HUES48 (cell line): ENCODE measurements at regions not wholly inside any gene's neighbourhood (a gene's known extent, or its start where the extent isn't known, plus 50 kb on each side); places are given as distances from the start of the nearest gene placed in this dataset.

Source experiments
- H3K27ac ChIP-seq: one replicate; pipeline ENCODE4 v1.7.0; 2013; ENCODE audit warnings: low read depth, low read length, inconsistent platforms
- H3K27me3 ChIP-seq: 2 replicates; pipeline ENCODE4 v1.6.1; 2013; ENCODE audit warnings: mild to moderate bottlenecking, low read length; ENCODE audit not compliant: control insufficient read depth, insufficient read depth
- H3K36me3 ChIP-seq: 2 replicates; pipeline ENCODE4 v1.6.1; 2013; ENCODE audit warnings: low read length; ENCODE audit not compliant: control insufficient read depth, insufficient read depth
- H3K4me1 ChIP-seq: 2 replicates; pipeline ENCODE4 v1.6.1; 2013; ENCODE audit warnings: mild to moderate bottlenecking, low read length; ENCODE audit not compliant: control insufficient read depth, insufficient read depth
- H3K4me3 ChIP-seq: 2 replicates; pipeline ENCODE4 v1.5.1; 2013; ENCODE audit warnings: mild to moderate bottlenecking, low read depth, low read length
- H3K9ac ChIP-seq: 2 replicates; pipeline ENCODE4 v1.6.1; 2013; ENCODE audit warnings: mild to moderate bottlenecking, low read depth, low read length, moderate library complexity
- H3K9me3 ChIP-seq: 2 replicates; pipeline ENCODE4 v1.6.1; 2013; ENCODE audit warnings: low read length; ENCODE audit not compliant: control insufficient read depth, insufficient read depth

DNA sequence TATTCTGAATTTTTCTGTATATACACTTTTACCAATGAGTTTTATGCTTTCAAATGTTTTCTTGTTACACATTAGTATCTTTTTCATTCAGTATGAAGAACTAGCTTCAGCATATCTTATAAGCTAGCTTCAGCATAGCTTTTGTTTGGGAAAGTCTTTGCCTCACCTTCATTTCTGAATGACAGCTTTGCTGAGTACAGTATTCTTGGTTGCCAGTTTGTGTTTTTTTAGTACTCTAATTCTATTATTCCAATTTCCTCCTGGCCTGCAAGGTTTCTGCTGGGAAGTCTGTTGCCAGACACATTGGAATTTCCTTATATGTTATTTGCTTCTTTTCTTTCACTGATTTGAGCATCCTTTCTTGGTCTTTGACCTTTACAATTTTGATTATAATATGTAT is 278.8 kb downstream of the SPATA18 start:
- no peaks in the 10 kb centered on the region for H3K27me3 ChIP-seq
- no peaks in the 10 kb centered on the region for H3K36me3 ChIP-seq
- H3K9me3 ChIP-seq: peaks cover 9% of the 10 kb centered on the region
- no peaks in the 10 kb centered on the region for H3K4me1 ChIP-seq
- no peak overlapping the region for H3K4me3 ChIP-seq
- no peak overlapping the region for H3K27ac ChIP-seq
- H3K9ac ChIP-seq: no peak overlapping the region

DNA sequence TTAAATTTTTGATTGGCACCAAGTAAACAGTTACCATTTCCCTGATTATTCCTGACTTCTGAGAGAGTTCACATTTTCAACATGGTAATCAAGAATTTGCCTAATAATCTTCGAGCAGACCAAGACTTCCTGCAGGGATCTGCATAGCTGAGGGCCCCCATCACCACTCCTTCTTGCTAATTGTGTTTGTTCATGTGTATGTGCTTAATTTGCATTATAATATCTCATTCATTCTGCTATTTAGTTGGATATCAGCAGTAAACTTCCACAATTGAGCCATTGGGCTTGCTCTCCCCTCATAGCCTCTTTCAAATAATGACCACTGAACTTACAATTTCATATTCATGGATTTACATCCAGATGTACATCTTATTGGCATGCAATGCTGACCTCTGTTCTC is 292.5 kb downstream of the SPATA18 start:
- Histone ChIP-seq H3K27ac (peak overlapping the region; percentile 75), H3K9me3 (peaks cover 21% of the 10 kb centered on the region), H3K27me3 (no peaks in the 10 kb centered on the region), H3K36me3 (no peaks in the 10 kb centered on the region), H3K9ac (no peak overlapping the region), H3K4me1 (peaks cover 18% of the 10 kb centered on the region), H3K4me3 (peak overlapping the region; percentile 14; the same call in 1 of the 2 replicates)

DNA sequence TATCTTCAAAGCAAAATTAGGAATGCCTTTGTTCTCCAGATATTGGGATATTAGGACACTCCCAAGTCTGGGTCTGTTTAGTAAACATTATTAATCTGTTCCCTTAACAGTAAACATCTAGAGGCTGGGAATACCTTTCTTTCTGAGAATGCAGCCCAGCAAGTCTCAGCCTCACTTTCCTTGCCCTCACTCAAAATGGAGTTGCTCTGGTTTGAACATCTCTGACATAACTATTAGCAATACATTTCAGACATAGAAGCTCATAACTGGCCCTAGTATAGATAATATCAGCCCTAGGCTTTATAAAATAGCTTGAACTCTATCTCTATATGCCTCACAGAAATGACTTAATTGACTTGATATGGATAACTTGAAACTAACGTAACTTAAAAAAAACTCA is 299.8 kb downstream of the SPATA18 start:
- H3K4me1 ChIP-seq: no peaks in the 10 kb centered on the region
- no peak overlapping the region for H3K9ac ChIP-seq
- H3K27me3 ChIP-seq: no peaks in the 10 kb centered on the region

DNA sequence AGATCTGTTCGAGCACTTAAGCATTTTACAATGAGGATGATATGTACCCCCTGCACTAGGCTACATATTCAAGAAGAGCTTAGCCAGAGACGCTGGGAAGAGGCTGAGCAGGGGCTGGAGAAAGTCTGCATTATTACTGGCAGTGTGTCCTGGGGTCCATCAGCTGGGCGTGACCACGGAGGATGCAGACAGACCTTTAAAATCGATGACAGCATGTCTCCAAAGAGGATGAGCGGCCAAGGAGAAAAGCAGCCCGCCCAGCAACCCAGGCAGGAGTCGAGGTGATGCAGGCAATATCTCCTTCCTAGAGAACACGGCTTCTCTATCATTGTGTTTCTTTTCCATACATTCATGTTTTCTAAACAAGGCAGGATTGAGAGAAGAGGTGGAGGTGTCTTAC is 300.7 kb downstream of the USP46 start:
- no peak overlapping the region for H3K4me3 ChIP-seq
- H3K27me3 ChIP-seq: no peaks in the 10 kb centered on the region
- no peaks in the 10 kb centered on the region for H3K36me3 ChIP-seq
- no peaks in the 10 kb centered on the region for H3K4me1 ChIP-seq
- no peak overlapping the region for H3K9ac ChIP-seq
- H3K9me3 ChIP-seq: no peaks in the 10 kb centered on the region
- H3K27ac ChIP-seq: no peak overlapping the region

More for the DNA sequence above, 299.8 kb downstream of the SPATA18 start:
- no peak overlapping the region for H3K4me3 ChIP-seq
- H3K9me3 ChIP-seq: no peaks in the 10 kb centered on the region
- H3K36me3 ChIP-seq: no peaks in the 10 kb centered on the region
- H3K27ac ChIP-seq: no peak overlapping the region

DNA sequence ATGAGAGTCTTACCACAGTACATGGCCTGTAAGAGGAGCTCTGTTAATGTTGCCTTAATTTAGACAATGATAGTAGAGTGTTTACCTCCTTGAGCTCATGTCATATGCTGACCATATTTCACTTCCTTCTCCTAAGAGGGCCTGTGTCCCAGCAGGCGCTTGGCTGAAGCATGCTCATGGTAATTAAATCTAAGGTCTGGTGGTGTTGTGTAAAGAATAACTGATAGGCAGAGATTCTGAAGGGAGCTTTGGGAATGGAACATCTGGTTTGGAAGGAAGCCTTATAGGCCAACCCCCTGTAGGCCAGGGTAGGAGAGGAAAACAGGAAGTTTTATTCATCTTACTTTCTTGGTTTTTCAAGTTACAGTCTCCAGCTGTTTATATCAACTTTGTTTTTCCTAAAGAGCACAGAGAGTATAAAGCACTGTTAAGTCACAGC is 300.2 kb downstream of the USP46 start:
- Histone ChIP-seq H3K9ac (no peak overlapping the region), H3K9me3 (no peaks in the 10 kb centered on the region), H3K4me1 (no peaks in the 10 kb centered on the region), H3K4me3 (no peak overlapping the region), H3K27ac (no peak overlapping the region), H3K27me3 (no peaks in the 10 kb centered on the region), H3K36me3 (no peaks in the 10 kb centered on the region)

DNA sequence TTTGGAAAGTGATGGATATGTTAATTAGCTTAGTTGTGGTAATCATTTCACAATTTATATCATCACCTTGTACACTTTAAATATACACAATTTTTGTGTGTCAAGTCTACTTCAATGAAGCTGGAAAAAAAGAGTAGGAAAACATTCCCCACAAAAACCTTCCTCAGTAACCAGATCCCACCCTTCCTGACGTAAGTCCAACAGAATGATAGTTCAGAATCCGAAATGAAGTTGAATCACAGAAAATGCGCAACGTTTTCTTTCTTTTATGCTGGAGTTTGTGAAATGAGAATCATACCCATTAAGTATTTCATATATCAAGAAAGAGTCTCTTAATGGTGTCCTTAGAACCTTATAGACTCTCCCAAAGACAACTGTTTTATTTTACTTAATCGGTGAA is 292.9 kb downstream of the USP46 start:
- Histone ChIP-seq H3K36me3 (no peaks in the 10 kb centered on the region), H3K9ac (no peak overlapping the region), H3K9me3 (no peaks in the 10 kb centered on the region), H3K4me3 (no peak overlapping the region), H3K27ac (no peak overlapping the region), H3K27me3 (no peaks in the 10 kb centered on the region), H3K4me1 (peaks cover 8% of the 10 kb centered on the region)

DNA sequence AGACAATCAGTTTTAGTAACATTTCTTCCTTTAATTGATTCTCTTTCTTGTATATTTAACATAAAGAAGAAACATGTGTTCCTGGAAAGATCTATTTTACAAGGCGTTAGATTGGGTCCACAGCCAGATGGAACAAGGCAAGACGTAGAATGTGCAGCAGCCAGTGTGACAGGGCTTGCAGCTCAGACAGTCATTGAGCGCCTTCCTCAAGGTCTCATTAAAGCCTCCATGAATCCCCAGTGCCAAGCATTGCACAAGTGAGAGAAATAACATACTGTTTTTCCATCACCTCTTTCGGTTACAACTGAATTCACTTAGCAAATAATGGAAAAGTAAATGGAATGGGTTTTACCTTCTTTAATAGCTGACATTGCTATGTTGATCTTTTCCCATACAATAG is 292.5 kb downstream of the USP46 start:
- H3K4me3 ChIP-seq: no peak overlapping the region
- H3K9me3 ChIP-seq: no peaks in the 10 kb centered on the region
- H3K27ac ChIP-seq: no peak overlapping the region
- H3K9ac ChIP-seq: no peak overlapping the region
- no peaks in the 10 kb centered on the region for H3K36me3 ChIP-seq
- H3K4me1 ChIP-seq: peaks cover 10% of the 10 kb centered on the region
- no peaks in the 10 kb centered on the region for H3K27me3 ChIP-seq

DNA sequence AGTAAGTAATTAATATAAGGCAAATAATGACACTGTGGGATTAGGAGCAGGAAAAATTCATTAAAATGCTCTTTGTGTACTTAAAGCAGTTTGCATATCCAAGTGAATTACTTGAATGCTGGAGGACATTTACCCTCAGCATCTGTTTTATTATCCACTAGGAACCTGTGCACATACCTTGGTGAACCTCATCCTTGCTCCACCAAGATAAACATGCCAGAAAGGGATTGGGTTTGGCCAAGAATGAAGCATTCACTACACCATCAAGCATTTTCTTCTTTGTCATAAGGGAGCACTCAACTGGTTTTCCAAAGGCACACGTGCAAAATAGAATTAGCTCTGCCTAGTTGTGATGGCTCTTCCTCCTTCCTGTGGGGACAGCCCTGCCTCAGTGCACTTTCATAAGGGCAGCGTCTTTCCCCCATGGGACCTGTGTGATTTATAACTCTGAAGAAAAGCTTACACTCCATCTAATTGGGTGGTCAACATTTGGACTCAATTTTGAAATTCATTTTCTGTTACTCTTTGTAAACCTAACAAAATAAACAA is 291.7 kb downstream of the USP46 start:
- Histone ChIP-seq H3K27ac (no peak overlapping the region), H3K4me1 (peaks cover 10% of the 10 kb centered on the region), H3K4me3 (no peak overlapping the region), H3K27me3 (no peaks in the 10 kb centered on the region), H3K9me3 (no peaks in the 10 kb centered on the region), H3K36me3 (no peaks in the 10 kb centered on the region), H3K9ac (no peak overlapping the region)

DNA sequence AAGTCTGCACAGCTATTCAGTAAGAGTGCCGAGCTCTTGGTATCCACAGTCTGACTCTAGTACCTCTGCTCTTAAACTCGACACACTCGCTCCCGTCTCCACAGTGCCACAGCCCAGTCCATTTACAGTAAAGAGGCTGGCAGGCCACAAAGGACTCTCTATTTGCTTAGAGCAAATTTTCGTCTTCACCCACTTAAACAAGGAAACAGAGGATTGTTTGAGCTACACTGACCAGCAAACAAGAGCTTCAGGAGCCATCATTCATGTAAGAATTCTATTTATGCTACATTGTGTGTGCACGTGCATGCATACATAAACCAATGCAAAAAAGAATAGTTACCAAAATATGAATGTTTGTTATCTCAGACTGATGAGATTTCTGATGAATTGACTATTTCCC is 290.2 kb downstream of the USP46 start:
- H3K27me3 ChIP-seq: no peaks in the 10 kb centered on the region
- no peak overlapping the region for H3K27ac ChIP-seq
- no peak overlapping the region for H3K4me3 ChIP-seq

DNA sequence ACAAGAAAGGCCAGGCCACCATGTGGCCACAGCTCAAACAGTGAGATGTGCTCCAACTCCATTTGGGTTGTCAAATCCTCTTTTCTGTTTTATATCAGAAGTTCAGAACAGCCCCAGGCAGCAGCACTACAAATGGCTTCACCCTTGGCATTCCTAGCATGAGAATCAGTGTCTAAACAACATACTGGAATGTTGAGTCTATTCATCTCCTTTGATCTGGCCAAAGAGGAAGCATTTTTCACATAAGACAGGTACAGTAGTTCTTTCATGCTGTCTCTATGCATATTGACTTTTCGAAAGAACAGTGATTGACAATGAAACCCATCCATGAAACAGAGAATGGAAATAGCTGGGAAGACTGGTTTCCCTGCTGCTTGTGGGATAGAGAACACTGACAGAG is 289.5 kb downstream of the USP46 start:
- Histone ChIP-seq H3K9me3 (no peaks in the 10 kb centered on the region), H3K27ac (no peak overlapping the region), H3K27me3 (no peaks in the 10 kb centered on the region), H3K9ac (no peak overlapping the region), H3K36me3 (no peaks in the 10 kb centered on the region), H3K4me3 (no peak overlapping the region), H3K4me1 (peaks cover 10% of the 10 kb centered on the region)

More for the DNA sequence above, 290.2 kb downstream of the USP46 start:
- Histone ChIP-seq H3K9me3 (no peaks in the 10 kb centered on the region), H3K36me3 (no peaks in the 10 kb centered on the region), H3K9ac (no peak overlapping the region), H3K4me1 (peaks cover 10% of the 10 kb centered on the region)

DNA sequence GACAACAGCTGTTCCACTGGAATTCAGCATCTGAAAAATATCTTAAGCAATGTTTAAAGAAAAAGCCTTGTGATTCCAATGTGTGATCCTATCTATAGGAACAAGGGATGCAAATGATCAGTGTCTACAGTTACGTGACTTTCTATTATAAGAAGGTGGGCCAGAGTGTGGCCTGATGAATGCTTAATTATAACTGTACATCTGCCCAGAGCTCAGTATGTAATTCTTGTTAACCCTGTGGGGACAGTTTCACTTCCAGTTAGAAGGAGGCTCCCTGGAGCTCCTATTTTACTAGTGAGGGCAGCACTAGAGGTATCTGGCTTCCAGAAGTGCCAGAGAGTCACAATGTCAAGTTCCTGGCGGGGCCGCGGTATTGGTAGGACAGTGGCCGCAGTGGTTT is 288.5 kb downstream of the USP46 start:
- Histone ChIP-seq H3K4me1 (peaks cover 10% of the 10 kb centered on the region), H3K9me3 (no peaks in the 10 kb centered on the region), H3K4me3 (no peak overlapping the region), H3K36me3 (no peaks in the 10 kb centered on the region), H3K27me3 (no peaks in the 10 kb centered on the region), H3K9ac (no peak overlapping the region), H3K27ac (no peak overlapping the region)

DNA sequence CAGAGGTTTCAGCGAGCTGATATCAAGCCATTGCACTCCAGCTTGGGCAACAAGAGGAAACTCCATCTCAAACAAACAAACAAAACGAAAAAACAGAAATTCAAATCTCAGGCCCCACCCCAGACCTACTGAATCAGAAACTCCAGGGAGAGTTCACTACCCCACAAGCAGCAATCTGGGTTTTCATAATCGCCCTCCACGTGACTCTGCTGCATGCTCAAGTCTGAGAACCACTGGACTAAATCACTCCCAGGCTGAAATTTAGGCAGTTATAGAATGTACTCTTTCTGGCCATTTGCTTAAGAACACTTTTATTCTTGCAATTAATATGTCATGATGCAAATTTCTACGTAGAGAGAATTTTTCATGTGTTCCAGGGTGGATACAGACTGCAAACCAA is 287.3 kb downstream of the USP46 start:
- Histone ChIP-seq H3K9ac (no peak overlapping the region), H3K4me1 (peaks cover 10% of the 10 kb centered on the region), H3K36me3 (no peaks in the 10 kb centered on the region), H3K9me3 (no peaks in the 10 kb centered on the region), H3K27ac (no peak overlapping the region), H3K27me3 (no peaks in the 10 kb centered on the region), H3K4me3 (no peak overlapping the region)
